KOPT-K1 (cell line): ENCODE measurements at regions not wholly inside any gene's neighbourhood (a gene's known extent, or its start where the extent isn't known, plus 50 kb on each side); places are given as distances from the start of the nearest gene placed in this dataset.
"Not testable (repeated sequence)": the region's sequence is repeated elsewhere in the genome, so short reads cannot be mapped to it uniquely, and the experiment has no call there.

ENCODE experiments used
- H3K27ac ChIP-seq: fragments of 200-600 bp; sonication (generic); 2 replicates; pipeline ENCODE4 v1.5.1; 2016; ENCODE audit warnings: antibody characterized with exemption, mild to moderate bottlenecking, low read depth, low read length; ENCODE audit not compliant: poor library complexity, severe bottlenecking
- H3K36me3 ChIP-seq: fragments of 200-600 bp; sonication (generic); 2 replicates; pipeline ENCODE4 v1.5.1; 2017; ENCODE audit warnings: antibody characterized with exemption, mild to moderate bottlenecking, low read length, moderate library complexity; ENCODE audit not compliant: insufficient read depth
- H3K9me3 ChIP-seq: fragments of 200-600 bp; sonication (generic); 2 replicates; pipeline ENCODE4 v1.5.1; 2017; ENCODE audit warnings: antibody characterized with exemption, low read length, mild to moderate bottlenecking; ENCODE audit not compliant: insufficient read depth, poor library complexity, severe bottlenecking

GRCh38 chr3:162945626-162946025, 1449.0 kb downstream of the OTOL1 start:
- Histone ChIP-seq H3K27ac (no peak overlapping the region), H3K9me3 (no peaks in the 10 kb centered on the region), H3K36me3 (no peaks in the 10 kb centered on the region)

GRCh38 chr3:162956711-162957110, 1460.1 kb downstream of the OTOL1 start:
- H3K27ac ChIP-seq: no peak overlapping the region
- no peaks in the 10 kb centered on the region for H3K9me3 ChIP-seq
- no peaks in the 10 kb centered on the region for H3K36me3 ChIP-seq

GRCh38 chr3:162960269-162960668, 1463.7 kb downstream of the OTOL1 start:
- no peak overlapping the region for H3K27ac ChIP-seq
- H3K9me3 ChIP-seq: no peaks in the 10 kb centered on the region
- H3K36me3 ChIP-seq: no peaks in the 10 kb centered on the region

GRCh38 chr3:162970292-162970691, 1473.7 kb downstream of the OTOL1 start:
- Histone ChIP-seq H3K9me3 (no peaks in the 10 kb centered on the region), H3K27ac (no peak overlapping the region), H3K36me3 (no peaks in the 10 kb centered on the region)

- H3K9me3 ChIP-seq: no peaks in the 10 kb centered on the region
- no peak overlapping the region for H3K27ac ChIP-seq
- no peaks in the 10 kb centered on the region for H3K36me3 ChIP-seq
Observed at GRCh38 chr3:162971715-162972114, 1475.1 kb downstream of the OTOL1 start.

- Histone ChIP-seq H3K36me3 (no peaks in the 10 kb centered on the region), H3K9me3 (no peaks in the 10 kb centered on the region), H3K27ac (no peak overlapping the region)
Observed at GRCh38 chr3:162973428-162973917, 1476.9 kb downstream of the OTOL1 start.

- Histone ChIP-seq H3K27ac (no peak overlapping the region), H3K9me3 (no peaks in the 10 kb centered on the region), H3K36me3 (no peaks in the 10 kb centered on the region)
Observed at GRCh38 chr3:162978136-162978535, 1481.5 kb downstream of the OTOL1 start.

- H3K27ac ChIP-seq: no peak overlapping the region
- no peaks in the 10 kb centered on the region for H3K9me3 ChIP-seq
- H3K36me3 ChIP-seq: no peaks in the 10 kb centered on the region
Observed at GRCh38 chr3:162984746-162985145, 1488.1 kb downstream of the OTOL1 start.

- H3K9me3 ChIP-seq, H3K36me3 ChIP-seq, H3K27ac ChIP-seq: not testable (repeated sequence)
Observed at GRCh38 chr3:162987085-162987794, 1490.6 kb downstream of the OTOL1 start.

GRCh38 chr3:162992741-162993140, 1496.1 kb downstream of the OTOL1 start:
- Histone ChIP-seq H3K27ac (no peak overlapping the region), H3K36me3 (no peaks in the 10 kb centered on the region), H3K9me3 (peaks cover 7% of the 10 kb centered on the region)

GRCh38 chr3:162994165-162994564, 1497.6 kb downstream of the OTOL1 start:
- H3K9me3 ChIP-seq: peaks cover 7% of the 10 kb centered on the region
- H3K27ac ChIP-seq: no peak overlapping the region
- no peaks in the 10 kb centered on the region for H3K36me3 ChIP-seq

GRCh38 chr3:162996368-162996767, 1499.8 kb downstream of the OTOL1 start:
- Histone ChIP-seq H3K9me3 (peaks cover 7% of the 10 kb centered on the region), H3K27ac (no peak overlapping the region)

GRCh38 chr3:162998205-162998604, 1501.6 kb downstream of the OTOL1 start:
- Histone ChIP-seq H3K36me3 (no peaks in the 10 kb centered on the region), H3K9me3 (peaks cover 7% of the 10 kb centered on the region)

More at GRCh38 chr3:162996368-162996767, 1499.8 kb downstream of the OTOL1 start:
- no peaks in the 10 kb centered on the region for H3K36me3 ChIP-seq

GRCh38 chr3:163011596-163011995, 1515.0 kb downstream of the OTOL1 start:
- Histone ChIP-seq H3K27ac (no peak overlapping the region), H3K9me3 (no peaks in the 10 kb centered on the region), H3K36me3 (no peaks in the 10 kb centered on the region)

More at GRCh38 chr3:162998205-162998604, 1501.6 kb downstream of the OTOL1 start:
- H3K27ac ChIP-seq: peak overlapping the region; percentile 56

- Histone ChIP-seq H3K36me3 (no peaks in the 10 kb centered on the region), H3K9me3 (no peaks in the 10 kb centered on the region), H3K27ac (no peak overlapping the region)
Observed at GRCh38 chr3:163016251-163016650, 1519.6 kb downstream of the OTOL1 start.

- no peaks in the 10 kb centered on the region for H3K9me3 ChIP-seq
- H3K36me3 ChIP-seq: no peaks in the 10 kb centered on the region
- no peak overlapping the region for H3K27ac ChIP-seq
Observed at GRCh38 chr3:163018067-163018466, 1521.5 kb downstream of the OTOL1 start.
